Activated naive CD8-positive, alpha-beta T cell treated with anti-CD3 and anti-CD28 coated beads, Interleukin-2, amount 50 U/mL, for 24 hours (primary cell): ENCODE measurements at regions not wholly inside any gene's neighbourhood (a gene's known extent, or its start where the extent isn't known, plus 50 kb on each side); places are given as distances from the start of the nearest gene placed in this dataset.
"Not testable (repeated sequence)": the region's sequence is repeated elsewhere in the genome, so short reads cannot be mapped to it uniquely, and the experiment has no call there.

Experiments
- ATAC-seq: fragments of 150-1000 bp; cut with Tn5 transposase; one replicate; pipeline ENCODE4 v1.10.0; 2021
- DNase-seq: peaks from one replicate; pipeline ENCODE4 v3.0.0; 2021
- H3K27ac Mint-ChIP-seq: one replicate; pipeline ENCODE4 v1.8.0; 2021; ENCODE audit warnings: mild to moderate bottlenecking, mixed read lengths
- H3K27me3 Mint-ChIP-seq: one replicate; pipeline ENCODE4 v1.8.0; 2021; ENCODE audit warnings: mixed read lengths
- H3K36me3 Mint-ChIP-seq: one replicate; pipeline ENCODE4 v1.8.0; 2021; ENCODE audit warnings: low read depth, mixed read lengths
- H3K4me1 Mint-ChIP-seq: one replicate; pipeline ENCODE4 v1.8.0; 2021; ENCODE audit warnings: mixed read lengths
- H3K4me3 Mint-ChIP-seq: one replicate; pipeline ENCODE4 v1.8.0; 2021; ENCODE audit warnings: mild to moderate bottlenecking, moderate library complexity, mixed read lengths
- H3K9me3 Mint-ChIP-seq: one replicate; pipeline ENCODE4 v1.8.0; 2021; ENCODE audit warnings: mixed read lengths

DNA sequence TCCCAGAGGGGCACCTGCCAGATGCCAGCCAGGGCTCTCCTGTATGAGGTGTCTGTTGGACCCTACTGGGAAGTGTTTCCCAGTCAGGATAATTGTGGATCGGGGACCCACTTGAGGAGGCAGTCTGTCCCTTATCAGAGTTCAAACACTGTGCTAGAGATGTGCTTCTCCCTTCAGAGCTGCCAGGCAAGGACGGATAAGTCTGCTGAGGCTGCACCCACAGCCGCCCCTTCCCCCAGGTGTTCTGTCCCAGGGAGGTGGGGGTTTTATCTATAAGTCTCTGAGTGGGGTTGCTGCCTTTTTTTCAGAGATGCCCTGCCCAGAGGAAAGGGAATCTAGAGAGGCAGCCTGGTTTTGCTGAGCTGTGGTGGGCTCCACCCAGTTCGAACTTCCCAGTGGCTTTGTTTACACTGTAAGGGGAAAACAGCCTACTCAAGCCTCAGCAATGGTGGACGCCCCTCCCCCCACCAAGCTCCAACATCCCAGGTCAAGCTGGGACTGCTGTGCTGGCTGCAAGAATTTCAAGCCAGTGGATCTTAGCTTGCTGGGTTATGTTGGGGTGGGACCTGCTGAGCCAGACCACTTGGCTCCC lies 324.0 kb upstream of the SETBP1 start:
- ATAC-seq: no peak
- no peak overlapping the region for H3K4me3 Mint-ChIP-seq

DNA sequence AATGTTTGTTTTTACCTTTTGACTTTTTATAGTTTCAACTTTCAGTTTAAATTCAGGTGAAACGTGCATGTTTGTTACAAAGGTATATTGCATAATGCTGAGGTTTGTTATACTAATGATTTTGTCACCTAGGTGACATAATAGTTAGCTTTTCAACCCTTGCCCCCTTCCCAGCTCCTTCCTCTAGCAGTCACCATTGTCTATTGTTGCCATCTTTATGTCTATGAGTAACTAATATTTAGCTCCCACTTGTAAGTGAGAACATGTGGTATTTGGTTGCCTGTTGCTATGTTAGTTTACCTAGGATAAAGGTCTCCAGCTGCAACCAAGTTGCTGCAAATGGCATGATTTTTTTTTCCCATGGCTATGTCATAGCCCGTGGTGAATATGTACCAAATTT lies 322.3 kb upstream of the SETBP1 start:
- Mint-ChIP-seq H3K36me3 (no peaks in the 10 kb centered on the region), H3K27ac (no peak overlapping the region), H3K4me1 (no peaks in the 10 kb centered on the region), H3K9me3 (peaks cover 14% of the 10 kb centered on the region), H3K4me3 (no peak overlapping the region), H3K27me3 (no peaks in the 10 kb centered on the region)
- ATAC-seq (no peak), DNase-seq (no peak)

More for the DNA sequence above, 324.0 kb upstream of the SETBP1 start:
- no peak for DNase-seq
- Mint-ChIP-seq H3K9me3 (peaks cover 14% of the 10 kb centered on the region), H3K4me1 (no peaks in the 10 kb centered on the region), H3K27ac (no peak overlapping the region), H3K36me3 (no peaks in the 10 kb centered on the region), H3K27me3 (no peaks in the 10 kb centered on the region)

DNA sequence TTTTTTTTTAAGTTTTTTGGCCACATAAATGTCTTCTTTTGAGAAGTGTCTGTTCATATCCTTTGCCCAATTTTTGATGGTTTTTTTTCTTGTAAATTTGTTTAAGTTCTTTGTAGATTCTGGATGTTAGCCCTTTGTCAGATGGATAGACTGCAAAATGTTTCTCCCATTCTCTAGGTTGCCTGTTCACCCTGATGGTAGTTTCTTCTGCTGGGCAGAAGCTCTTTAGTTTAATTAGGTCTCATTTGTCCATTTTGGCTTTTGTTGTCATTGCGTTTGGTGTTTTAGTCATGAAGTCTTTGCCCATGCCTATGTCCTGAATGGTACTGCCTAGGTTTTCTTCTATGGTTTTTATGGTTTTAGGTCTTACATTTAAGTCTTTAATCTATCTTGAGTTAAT lies 320.9 kb upstream of the SETBP1 start:
- not testable (repeated sequence) for H3K27ac Mint-ChIP-seq, H3K4me1 Mint-ChIP-seq, DNase-seq, H3K27me3 Mint-ChIP-seq, H3K36me3 Mint-ChIP-seq, H3K4me3 Mint-ChIP-seq, ATAC-seq
- peaks cover 14% of the 10 kb centered on the region for H3K9me3 Mint-ChIP-seq

DNA sequence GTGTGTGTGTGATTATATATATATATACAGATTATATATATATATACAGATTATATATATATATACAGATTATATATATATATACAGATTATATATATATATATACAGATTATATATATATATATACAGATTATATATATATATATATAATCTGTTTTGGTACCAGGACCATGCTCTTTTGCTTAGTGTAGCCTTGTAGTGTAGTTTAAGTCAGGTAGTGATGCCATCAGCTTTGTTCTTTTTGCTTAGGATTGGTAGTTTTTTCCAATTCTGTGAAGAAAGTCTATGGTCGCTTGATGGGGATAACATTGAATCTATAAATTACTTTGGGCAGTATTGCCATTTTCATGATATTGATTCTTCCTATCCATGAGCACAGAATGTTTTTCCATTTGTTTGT lies 318.5 kb upstream of the SETBP1 start:
- not testable (repeated sequence) for H3K27me3 Mint-ChIP-seq, H3K4me1 Mint-ChIP-seq, ATAC-seq, H3K36me3 Mint-ChIP-seq, H3K9me3 Mint-ChIP-seq, H3K27ac Mint-ChIP-seq, DNase-seq, H3K4me3 Mint-ChIP-seq

DNA sequence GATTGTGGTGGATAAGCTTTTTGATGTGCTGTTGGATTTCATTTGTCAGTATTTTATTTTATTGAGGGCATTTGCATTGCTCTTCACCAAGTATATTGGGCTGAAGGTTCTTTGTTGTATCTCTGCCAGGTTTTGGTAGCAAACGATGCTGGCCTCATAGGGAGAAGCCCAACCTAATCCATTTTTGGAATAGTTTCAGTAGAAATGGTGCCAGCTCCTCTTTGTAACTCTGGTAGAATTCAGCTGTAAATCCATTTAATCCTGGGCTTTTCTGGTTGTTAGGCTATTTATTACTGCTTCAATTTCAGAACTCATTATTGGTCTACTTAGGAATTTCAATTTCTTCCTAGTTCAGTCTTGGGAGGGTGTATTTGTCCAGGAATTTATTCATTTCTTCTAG lies 309.8 kb upstream of the SETBP1 start:
- Mint-ChIP-seq H3K27ac (no peak overlapping the region), H3K4me1 (no peaks in the 10 kb centered on the region), H3K27me3 (no peaks in the 10 kb centered on the region), H3K9me3 (peaks cover 16% of the 10 kb centered on the region), H3K36me3 (no peaks in the 10 kb centered on the region), H3K4me3 (no peak overlapping the region)
- no peak for ATAC-seq
- no peak for DNase-seq

DNA sequence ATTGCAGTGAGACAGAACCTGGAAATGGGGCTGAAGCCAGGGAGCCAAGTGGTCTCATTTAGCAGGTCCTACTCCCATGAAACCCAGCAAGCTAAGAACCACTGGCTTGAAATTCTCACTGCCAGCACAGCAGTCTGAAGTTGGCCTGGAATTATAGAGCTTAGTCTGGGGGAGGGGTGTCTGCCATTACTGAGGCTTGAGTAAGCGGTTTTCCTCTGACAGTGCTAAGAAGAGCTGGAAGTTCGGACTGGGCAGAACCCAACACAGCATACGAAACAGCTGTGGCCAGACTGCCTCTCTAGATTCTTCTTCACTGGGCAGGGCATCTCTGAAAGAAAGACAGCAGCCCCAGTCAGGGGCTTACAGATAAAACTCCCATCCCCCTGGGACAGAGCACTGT lies 305.7 kb upstream of the SETBP1 start:
- H3K36me3 Mint-ChIP-seq: no peaks in the 10 kb centered on the region
- peaks cover 2% of the 10 kb centered on the region for H3K27me3 Mint-ChIP-seq
- DNase-seq (no peak), ATAC-seq (no peak)
- H3K27ac Mint-ChIP-seq: no peak overlapping the region
- H3K4me3 Mint-ChIP-seq: no peak overlapping the region
- H3K9me3 Mint-ChIP-seq: peaks cover 23% of the 10 kb centered on the region
- H3K4me1 Mint-ChIP-seq: no peaks in the 10 kb centered on the region

DNA sequence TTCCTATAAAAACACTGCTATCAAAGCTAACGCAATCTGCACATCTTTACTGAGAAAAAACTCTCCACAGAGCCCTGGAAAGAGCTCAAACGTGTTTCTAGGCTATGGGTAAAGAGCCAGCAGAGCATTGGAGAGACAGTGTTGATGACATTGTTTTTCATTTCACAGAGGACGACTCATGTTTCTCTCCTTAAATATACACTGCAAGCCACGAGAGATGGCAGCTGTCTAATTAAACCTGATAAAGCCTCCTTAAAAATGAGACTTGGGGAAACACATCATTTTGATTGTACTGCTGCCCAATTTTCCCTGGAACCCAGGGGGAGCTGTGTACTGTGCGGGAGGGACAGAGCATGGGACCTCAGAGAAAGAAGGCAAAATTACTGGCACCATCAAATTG lies 294.3 kb upstream of the SETBP1 start:
- Mint-ChIP-seq H3K9me3 (no peaks in the 10 kb centered on the region), H3K36me3 (no peaks in the 10 kb centered on the region), H3K27me3 (no peaks in the 10 kb centered on the region), H3K27ac (no peak overlapping the region), H3K4me1 (no peaks in the 10 kb centered on the region), H3K4me3 (no peak overlapping the region)
- DNase-seq (no peak), ATAC-seq (no peak)

DNA sequence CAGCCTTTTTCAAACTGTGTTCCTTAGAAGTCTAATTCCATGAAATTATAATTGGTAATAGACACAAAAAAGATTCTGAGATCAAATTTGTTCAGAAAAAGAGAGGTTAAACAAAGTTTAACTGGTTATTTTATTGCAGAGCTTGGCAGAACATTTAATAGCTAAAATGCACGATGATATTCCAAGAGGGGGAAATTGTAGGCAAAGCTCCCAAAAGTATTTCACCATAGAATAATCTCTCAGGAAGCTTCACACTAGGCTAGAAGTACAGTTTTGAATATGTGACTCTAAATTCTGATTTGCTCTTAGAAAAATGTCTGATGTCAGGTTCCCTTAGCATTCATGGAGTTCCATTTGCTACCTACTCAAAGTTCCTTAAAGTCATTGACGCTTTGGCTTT lies 292.4 kb upstream of the SETBP1 start:
- H3K27ac Mint-ChIP-seq: no peak overlapping the region
- no peaks in the 10 kb centered on the region for H3K27me3 Mint-ChIP-seq
- H3K4me1 Mint-ChIP-seq: no peaks in the 10 kb centered on the region

DNA sequence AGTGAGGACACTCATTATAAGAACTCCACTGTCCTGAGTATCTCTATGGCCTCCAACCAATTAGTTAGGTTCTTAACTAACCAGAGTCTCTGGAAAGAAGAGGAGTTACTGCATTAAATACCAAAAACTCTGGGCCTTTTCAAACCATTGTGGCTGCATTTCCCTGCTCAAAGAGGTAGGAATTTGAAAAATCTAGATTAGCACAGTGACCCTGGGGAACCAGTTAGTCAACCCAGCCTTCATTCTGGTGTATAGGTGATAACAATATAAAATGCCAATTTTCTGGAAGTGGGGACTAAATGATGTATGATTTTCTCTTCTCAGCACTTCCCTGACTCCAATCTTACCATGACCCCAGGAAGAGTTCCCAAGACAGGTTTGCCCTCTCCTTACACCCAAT lies 287.8 kb upstream of the SETBP1 start:
- Mint-ChIP-seq H3K36me3 (no peaks in the 10 kb centered on the region), H3K27ac (no peak overlapping the region)
- no peak for DNase-seq

More for the DNA sequence above, 292.4 kb upstream of the SETBP1 start:
- no peaks in the 10 kb centered on the region for H3K36me3 Mint-ChIP-seq
- H3K9me3 Mint-ChIP-seq: no peaks in the 10 kb centered on the region
- ATAC-seq (no peak), DNase-seq (no peak)
- no peak overlapping the region for H3K4me3 Mint-ChIP-seq

DNA sequence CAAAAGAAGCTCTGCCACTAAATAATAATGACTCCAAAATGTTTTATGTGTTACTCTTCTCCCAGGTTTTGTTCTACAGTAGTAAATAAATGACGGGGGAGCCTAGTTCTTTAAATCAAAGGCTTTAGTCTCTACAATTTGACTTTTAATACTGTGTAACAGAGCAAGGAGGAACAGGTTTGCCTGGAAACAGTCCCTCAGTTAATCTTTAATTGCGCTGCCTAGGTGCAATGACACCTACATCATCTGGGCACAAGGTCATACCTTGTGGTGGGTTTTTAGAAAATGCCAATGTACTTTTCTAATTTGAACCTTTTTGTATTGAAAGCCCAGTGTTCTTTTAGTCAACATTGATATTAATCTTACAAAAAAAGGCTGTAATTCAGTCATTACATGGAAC lies 287.3 kb upstream of the SETBP1 start:
- Mint-ChIP-seq H3K4me3 (no peak overlapping the region), H3K27ac (no peak overlapping the region), H3K36me3 (no peaks in the 10 kb centered on the region), H3K27me3 (no peaks in the 10 kb centered on the region), H3K9me3 (no peaks in the 10 kb centered on the region), H3K4me1 (no peaks in the 10 kb centered on the region)
- DNase-seq (no peak), ATAC-seq (no peak)

More for the DNA sequence above, 287.8 kb upstream of the SETBP1 start:
- no peak for ATAC-seq
- no peak overlapping the region for H3K4me3 Mint-ChIP-seq
- no peaks in the 10 kb centered on the region for H3K9me3 Mint-ChIP-seq
- no peaks in the 10 kb centered on the region for H3K27me3 Mint-ChIP-seq
- no peaks in the 10 kb centered on the region for H3K4me1 Mint-ChIP-seq

DNA sequence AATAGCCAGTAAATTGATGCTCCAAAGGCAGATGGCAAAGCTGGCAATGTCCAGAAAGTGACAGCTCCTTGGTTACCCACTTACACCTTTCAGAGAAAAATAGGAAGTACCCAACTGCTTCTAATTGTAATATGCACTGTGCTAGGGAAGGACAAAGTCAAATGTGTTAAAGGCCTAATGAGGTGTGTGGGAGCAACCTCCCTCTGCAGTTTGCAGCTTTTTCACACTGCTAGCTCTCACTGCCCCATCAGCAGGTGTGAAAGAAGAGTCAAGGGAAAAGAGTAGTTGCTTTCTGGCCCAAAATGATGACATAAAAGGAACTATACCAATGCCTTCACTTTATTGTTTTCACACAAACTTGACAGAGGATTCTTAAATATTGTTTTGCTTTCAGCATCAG lies 284.1 kb upstream of the SETBP1 start:
- ATAC-seq (no peak), DNase-seq (no peak)
- H3K36me3 Mint-ChIP-seq: no peaks in the 10 kb centered on the region
- no peak overlapping the region for H3K27ac Mint-ChIP-seq
- no peaks in the 10 kb centered on the region for H3K4me1 Mint-ChIP-seq
- H3K9me3 Mint-ChIP-seq: no peaks in the 10 kb centered on the region
- no peak overlapping the region for H3K4me3 Mint-ChIP-seq
- H3K27me3 Mint-ChIP-seq: no peaks in the 10 kb centered on the region

DNA sequence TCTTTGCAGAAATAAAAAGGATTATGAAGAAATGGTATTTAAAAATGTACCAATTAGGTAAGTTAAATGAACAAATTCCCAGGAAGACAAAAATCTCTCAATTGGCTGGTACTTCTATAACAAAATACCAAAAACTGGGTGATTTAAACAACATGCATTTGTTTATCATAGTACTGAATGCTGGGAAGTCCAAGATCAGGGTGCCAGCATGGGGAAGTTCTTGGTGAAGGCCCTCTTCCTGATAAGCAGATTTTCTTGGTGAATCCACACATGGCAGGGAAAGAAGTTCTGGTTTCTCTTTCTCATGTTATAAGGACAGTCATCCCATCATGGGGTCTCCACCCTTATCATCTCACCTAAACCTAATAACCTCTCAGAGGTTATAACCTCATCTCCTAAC lies 271.6 kb upstream of the SETBP1 start:
- no peak for ATAC-seq
- no peaks in the 10 kb centered on the region for H3K4me1 Mint-ChIP-seq
- DNase-seq: no peak
- H3K27me3 Mint-ChIP-seq: no peaks in the 10 kb centered on the region
- peaks cover 6% of the 10 kb centered on the region for H3K9me3 Mint-ChIP-seq
- no peak overlapping the region for H3K27ac Mint-ChIP-seq
- H3K36me3 Mint-ChIP-seq: no peaks in the 10 kb centered on the region
- H3K4me3 Mint-ChIP-seq: no peak overlapping the region

DNA sequence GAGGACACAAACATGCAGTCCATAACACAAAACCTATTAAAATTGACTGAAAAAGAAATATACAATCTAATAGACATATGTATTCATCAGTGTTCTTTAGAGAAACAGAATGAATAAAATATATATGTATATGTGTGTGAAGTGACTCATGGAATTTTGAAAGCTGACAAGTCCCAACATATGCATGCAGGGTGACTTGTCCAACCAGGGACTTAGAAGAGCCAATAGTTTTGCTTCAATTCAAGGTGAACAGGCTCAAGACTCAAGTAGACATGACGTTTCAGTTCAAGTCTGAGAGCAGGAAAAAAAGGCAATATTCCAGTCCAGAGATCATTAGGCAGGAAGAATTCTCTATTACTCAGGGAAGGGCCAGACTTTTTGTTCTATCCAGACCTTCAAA lies 271.2 kb upstream of the SETBP1 start:
- no peaks in the 10 kb centered on the region for H3K4me1 Mint-ChIP-seq
- H3K36me3 Mint-ChIP-seq: no peaks in the 10 kb centered on the region
- DNase-seq: no peak
- no peak overlapping the region for H3K27ac Mint-ChIP-seq
- ATAC-seq: no peak
- H3K27me3 Mint-ChIP-seq: no peaks in the 10 kb centered on the region
- no peak overlapping the region for H3K4me3 Mint-ChIP-seq
- peaks cover 6% of the 10 kb centered on the region for H3K9me3 Mint-ChIP-seq

DNA sequence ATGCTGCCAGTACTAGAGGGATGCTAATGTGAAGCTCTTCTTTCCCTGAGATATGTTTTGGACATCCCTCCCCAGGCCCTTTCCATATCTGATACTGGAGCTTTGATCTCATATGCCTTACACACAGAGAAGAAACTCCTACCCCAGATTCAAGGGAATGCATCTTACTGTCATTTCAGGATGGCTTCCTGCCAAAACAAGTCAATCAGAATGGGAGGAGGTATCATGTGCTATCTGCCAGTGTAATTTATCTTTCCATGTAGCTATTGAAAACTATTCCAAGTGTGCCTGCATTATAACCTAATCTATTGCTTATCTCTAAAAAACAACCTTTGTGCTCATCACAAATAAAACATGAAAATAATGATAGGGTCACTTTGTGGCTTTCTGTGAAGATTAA lies 269.9 kb upstream of the SETBP1 start:
- H3K9me3 Mint-ChIP-seq: peaks cover 6% of the 10 kb centered on the region
- H3K4me3 Mint-ChIP-seq: no peak overlapping the region
- no peaks in the 10 kb centered on the region for H3K27me3 Mint-ChIP-seq
- H3K4me1 Mint-ChIP-seq: no peaks in the 10 kb centered on the region
- no peaks in the 10 kb centered on the region for H3K36me3 Mint-ChIP-seq
- H3K27ac Mint-ChIP-seq: no peak overlapping the region
- DNase-seq (no peak), ATAC-seq (no peak)

DNA sequence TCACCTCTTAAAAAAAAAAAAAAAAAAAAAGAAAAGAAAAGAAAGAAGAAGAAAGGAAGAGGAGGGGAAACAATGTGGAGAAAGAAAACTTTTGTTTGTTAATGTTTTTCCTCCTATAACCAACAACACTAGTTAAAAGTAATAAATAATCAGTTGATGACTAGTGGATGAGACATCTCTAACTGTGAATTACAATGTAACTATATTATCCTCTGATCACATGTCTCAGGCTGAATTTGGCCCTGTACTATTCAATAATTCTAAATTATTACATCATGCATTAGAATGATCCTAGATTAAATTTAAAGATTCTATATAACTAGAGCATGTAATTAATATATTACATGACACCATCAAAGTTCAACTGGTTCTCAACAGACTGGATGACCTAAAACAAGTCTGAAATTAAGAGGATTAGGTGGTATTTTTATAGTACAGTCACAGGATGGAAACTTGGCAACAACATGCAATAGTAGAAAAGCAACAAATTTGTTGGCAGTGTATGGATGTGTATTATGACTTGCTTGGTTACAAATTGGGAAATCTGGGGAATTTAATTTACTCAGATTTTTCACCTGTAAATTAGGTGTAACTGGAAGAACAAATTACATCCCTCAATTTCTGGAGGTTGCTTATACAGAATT lies 269.3 kb upstream of the SETBP1 start:
- H3K4me1 Mint-ChIP-seq: no peaks in the 10 kb centered on the region

DNA sequence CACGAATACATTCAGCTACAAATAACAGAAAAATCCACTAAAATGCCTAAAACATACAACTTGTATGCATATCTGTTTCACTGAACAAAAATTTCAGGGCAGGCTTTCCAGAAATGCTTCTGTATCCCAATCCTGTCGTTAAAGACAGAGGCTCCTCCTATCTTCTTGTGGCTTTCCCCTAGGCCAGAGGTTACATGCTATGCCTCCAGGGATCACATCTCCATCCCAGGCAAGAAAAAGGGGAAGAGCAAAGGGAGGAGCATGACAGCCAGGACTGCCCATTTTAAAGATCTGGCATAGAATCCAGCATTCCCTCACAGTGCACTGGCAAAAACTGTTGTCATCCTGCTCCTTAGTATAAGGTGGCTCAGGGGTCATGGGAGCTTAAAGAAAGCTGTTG lies 268.7 kb upstream of the SETBP1 start:
- Mint-ChIP-seq H3K9me3 (no peaks in the 10 kb centered on the region), H3K27me3 (no peaks in the 10 kb centered on the region), H3K4me1 (no peaks in the 10 kb centered on the region), H3K4me3 (no peak overlapping the region), H3K27ac (no peak overlapping the region), H3K36me3 (no peaks in the 10 kb centered on the region)
- no peak for DNase-seq
- no peak for ATAC-seq

More for the DNA sequence above, 269.3 kb upstream of the SETBP1 start:
- Mint-ChIP-seq H3K9me3 (peaks cover 2% of the 10 kb centered on the region), H3K27me3 (no peaks in the 10 kb centered on the region), H3K36me3 (no peaks in the 10 kb centered on the region), H3K27ac (no peak overlapping the region), H3K4me3 (no peak overlapping the region)
- no peak for DNase-seq
- ATAC-seq: no peak
